ENCODE measurements at regions not wholly inside any gene's neighbourhood (a gene's known extent, or its start where the extent isn't known, plus 50 kb on each side); places are given as distances from the start of the nearest gene placed in this dataset.

GRCh38 chr10:78559661-78560340 lies 509.0 kb upstream of the ZMIZ1 start:
- Mint-ChIP-seq H3K27me3 (peaks cover 4% of the 10 kb centered on the region), H3K4me1 (no peaks in the 10 kb centered on the region), H3K36me3 (ENCODE audit: low read depth) (no peaks in the 10 kb centered on the region), H3K9me3 (no peaks in the 10 kb centered on the region), H3K4me3 (no peak overlapping the region), H3K27ac (no peak overlapping the region)
- no peak for ATAC-seq (replicated peaks)

DNA sequence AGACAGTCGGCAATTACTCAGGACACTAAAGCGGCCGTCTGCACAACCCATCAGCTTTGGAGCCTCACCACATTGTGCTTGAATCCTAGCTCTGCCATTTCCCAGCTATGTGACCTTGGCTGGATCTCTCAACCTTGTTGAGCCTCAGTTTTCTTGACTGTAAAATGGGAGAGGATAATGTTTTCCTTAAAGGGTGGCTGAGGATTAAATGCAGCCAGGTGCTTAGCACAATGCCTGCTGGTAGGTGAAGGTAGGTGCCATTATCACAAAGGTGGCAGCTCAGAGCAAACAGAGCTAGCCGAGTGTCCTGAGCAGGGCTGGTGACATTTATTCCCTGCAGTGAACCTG lies 508.5 kb upstream of the ZMIZ1 start:
- H3K9me3 Mint-ChIP-seq: no peaks in the 10 kb centered on the region
- peaks cover 7% of the 10 kb centered on the region for H3K27me3 Mint-ChIP-seq
- H3K27ac Mint-ChIP-seq: no peak overlapping the region
- no peaks in the 10 kb centered on the region for H3K36me3 Mint-ChIP-seq (ENCODE audit: low read depth)
- H3K4me3 Mint-ChIP-seq: no peak overlapping the region
- H3K4me1 Mint-ChIP-seq: no peaks in the 10 kb centered on the region
- ATAC-seq (replicated peaks): no peak

- Mint-ChIP-seq H3K27me3 (peaks cover 7% of the 10 kb centered on the region), H3K9me3 (no peaks in the 10 kb centered on the region), H3K27ac (no peak overlapping the region), H3K36me3 (ENCODE audit: low read depth) (no peaks in the 10 kb centered on the region), H3K4me3 (no peak overlapping the region), H3K4me1 (no peaks in the 10 kb centered on the region)
- ATAC-seq (replicated peaks): no peak
These were observed 505.5 kb upstream of the ZMIZ1 start for GRCh38 chr10:78563314-78563713.

GRCh38 chr10:78565841-78566240 lies 502.9 kb upstream of the ZMIZ1 start:
- no peak for ATAC-seq (replicated peaks)
- peaks cover 7% of the 10 kb centered on the region for H3K27me3 Mint-ChIP-seq
- no peak overlapping the region for H3K27ac Mint-ChIP-seq
- no peaks in the 10 kb centered on the region for H3K36me3 Mint-ChIP-seq (ENCODE audit: low read depth)
- no peaks in the 10 kb centered on the region for H3K9me3 Mint-ChIP-seq
- no peaks in the 10 kb centered on the region for H3K4me1 Mint-ChIP-seq
- H3K4me3 Mint-ChIP-seq: no peak overlapping the region

DNA sequence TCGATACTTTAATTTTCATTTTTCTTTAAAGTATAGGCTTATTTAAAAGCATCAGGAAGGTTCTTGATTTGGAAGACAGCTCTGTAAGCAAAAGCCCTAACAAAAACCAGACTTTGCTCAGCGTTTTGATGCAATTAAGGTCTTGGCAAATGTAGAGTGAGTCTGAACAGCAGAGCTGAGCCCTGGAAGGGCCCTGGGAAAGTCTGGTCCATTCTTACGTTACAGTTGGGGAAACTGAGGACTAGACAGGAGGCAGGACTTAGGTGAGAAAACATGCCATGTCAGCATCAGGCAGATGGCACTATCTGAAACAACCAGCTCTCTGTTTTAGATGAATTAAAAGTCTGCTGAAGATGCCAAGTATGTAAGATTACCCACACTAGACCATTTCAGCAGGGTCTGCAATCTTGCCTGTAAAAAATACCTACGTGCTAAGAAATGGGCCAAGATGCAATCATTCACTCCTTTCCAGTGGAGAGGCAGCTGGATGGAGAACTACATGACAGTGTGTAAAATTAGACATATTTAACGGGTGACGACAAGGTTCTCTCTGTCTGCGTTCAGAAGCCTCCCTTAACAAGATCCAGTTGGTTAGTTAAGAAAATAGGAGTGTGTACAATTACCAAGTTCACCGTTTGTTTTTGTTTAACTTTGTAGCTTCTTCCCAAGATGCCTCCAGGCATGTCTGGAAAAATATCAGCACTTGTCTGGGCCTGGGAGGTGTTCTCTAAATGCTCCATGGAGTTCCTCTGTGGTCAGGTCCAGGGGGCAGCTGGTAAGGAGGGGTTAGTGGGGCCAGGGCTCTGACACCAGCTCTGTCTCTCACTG lies 502.3 kb upstream of the ZMIZ1 start:
- no peak for ATAC-seq (replicated peaks)
- peaks cover 7% of the 10 kb centered on the region for H3K27me3 Mint-ChIP-seq
- H3K36me3 Mint-ChIP-seq (ENCODE audit: low read depth): no peaks in the 10 kb centered on the region
- no peaks in the 10 kb centered on the region for H3K4me1 Mint-ChIP-seq
- H3K27ac Mint-ChIP-seq: no peak overlapping the region
- H3K4me3 Mint-ChIP-seq: no peak overlapping the region
- H3K9me3 Mint-ChIP-seq: no peaks in the 10 kb centered on the region

DNA sequence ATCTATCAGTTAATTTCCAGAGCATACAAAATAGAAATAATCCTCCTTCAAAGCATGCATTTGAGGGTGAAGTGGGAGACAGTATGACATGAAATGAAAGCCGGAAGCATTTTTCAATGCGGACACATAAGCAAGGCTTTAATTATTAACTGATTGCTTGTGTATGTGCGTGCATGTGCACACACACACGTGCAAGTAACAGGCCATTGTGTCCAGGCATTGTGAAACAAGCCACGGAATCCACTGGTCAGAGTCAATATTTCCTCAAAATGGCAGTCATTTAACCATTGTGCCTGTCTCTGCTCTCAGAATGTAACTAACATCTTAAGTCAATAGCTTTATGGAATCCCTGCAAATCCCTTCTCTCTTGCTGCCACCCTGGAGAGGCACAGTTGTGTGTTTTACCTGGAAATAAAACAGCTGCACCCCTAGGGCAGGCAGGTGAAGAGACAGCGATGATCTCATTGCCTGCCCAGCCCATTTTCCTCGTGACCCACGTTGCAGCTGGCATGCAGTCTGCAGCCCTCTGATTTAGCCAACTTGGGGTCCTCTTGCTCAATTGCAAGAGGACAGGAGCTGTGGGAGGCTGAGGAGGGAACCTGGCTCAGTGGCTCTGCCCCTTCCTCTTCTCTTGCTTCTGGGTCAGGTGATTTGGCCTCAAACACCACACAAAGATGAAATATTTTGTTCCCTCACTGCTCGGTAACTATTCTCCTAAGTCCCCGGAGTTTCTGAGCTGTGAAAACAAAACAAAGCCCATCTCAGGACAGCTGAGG lies 500.9 kb upstream of the ZMIZ1 start:
- Mint-ChIP-seq H3K9me3 (no peaks in the 10 kb centered on the region), H3K4me1 (no peaks in the 10 kb centered on the region), H3K27ac (no peak overlapping the region), H3K4me3 (no peak overlapping the region), H3K36me3 (ENCODE audit: low read depth) (no peaks in the 10 kb centered on the region), H3K27me3 (peaks cover 5% of the 10 kb centered on the region)
- no peak for ATAC-seq (replicated peaks)

GRCh38 chr10:78568620-78569019 lies 500.1 kb upstream of the ZMIZ1 start:
- Mint-ChIP-seq H3K4me3 (no peak overlapping the region), H3K27me3 (peaks cover 6% of the 10 kb centered on the region), H3K9me3 (no peaks in the 10 kb centered on the region), H3K36me3 (ENCODE audit: low read depth) (no peaks in the 10 kb centered on the region), H3K27ac (peak overlapping the region; percentile 37), H3K4me1 (no peaks in the 10 kb centered on the region)
- ATAC-seq (replicated peaks): no peak

- Mint-ChIP-seq H3K4me1 (no peaks in the 10 kb centered on the region), H3K27ac (no peak overlapping the region), H3K4me3 (no peak overlapping the region), H3K27me3 (peaks cover 4% of the 10 kb centered on the region), H3K9me3 (no peaks in the 10 kb centered on the region), H3K36me3 (ENCODE audit: low read depth) (no peaks in the 10 kb centered on the region)
- ATAC-seq (replicated peaks): no peak
These were observed 498.0 kb upstream of the ZMIZ1 start for GRCh38 chr10:78570633-78571235.

DNA sequence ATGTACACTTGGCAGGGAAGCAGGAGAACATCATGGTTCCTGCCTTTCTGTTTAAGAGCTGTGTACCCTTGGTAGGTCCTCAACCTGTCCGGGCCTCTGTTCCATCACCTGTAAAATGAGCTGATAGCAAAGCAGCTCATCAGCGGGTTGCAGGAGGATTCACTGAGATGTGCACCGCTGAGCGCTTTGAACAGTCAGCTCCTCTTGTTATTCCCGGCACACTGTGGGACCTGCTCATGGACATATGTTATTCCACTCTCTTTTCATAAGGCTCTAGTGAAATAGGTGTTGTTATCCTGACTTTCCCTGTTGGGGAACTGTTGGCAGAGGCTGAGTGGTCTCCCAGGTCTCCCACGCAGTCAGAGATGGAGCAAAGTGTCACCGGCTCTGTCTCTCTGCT lies 497.5 kb upstream of the ZMIZ1 start:
- no peak for ATAC-seq (replicated peaks)
- H3K4me3 Mint-ChIP-seq: no peak overlapping the region
- no peaks in the 10 kb centered on the region for H3K4me1 Mint-ChIP-seq
- H3K27me3 Mint-ChIP-seq: peaks cover 4% of the 10 kb centered on the region
- H3K27ac Mint-ChIP-seq: no peak overlapping the region
- no peaks in the 10 kb centered on the region for H3K36me3 Mint-ChIP-seq (ENCODE audit: low read depth)
- H3K9me3 Mint-ChIP-seq: no peaks in the 10 kb centered on the region

- no peaks in the 10 kb centered on the region for H3K36me3 Mint-ChIP-seq (ENCODE audit: low read depth)
- H3K27me3 Mint-ChIP-seq: peaks cover 4% of the 10 kb centered on the region
- H3K4me3 Mint-ChIP-seq: no peak overlapping the region
- ATAC-seq (replicated peaks): no peak
- no peaks in the 10 kb centered on the region for H3K4me1 Mint-ChIP-seq
- no peak overlapping the region for H3K27ac Mint-ChIP-seq
- no peaks in the 10 kb centered on the region for H3K9me3 Mint-ChIP-seq
These were observed 496.9 kb upstream of the ZMIZ1 start for GRCh38 chr10:78571891-78572290.

DNA sequence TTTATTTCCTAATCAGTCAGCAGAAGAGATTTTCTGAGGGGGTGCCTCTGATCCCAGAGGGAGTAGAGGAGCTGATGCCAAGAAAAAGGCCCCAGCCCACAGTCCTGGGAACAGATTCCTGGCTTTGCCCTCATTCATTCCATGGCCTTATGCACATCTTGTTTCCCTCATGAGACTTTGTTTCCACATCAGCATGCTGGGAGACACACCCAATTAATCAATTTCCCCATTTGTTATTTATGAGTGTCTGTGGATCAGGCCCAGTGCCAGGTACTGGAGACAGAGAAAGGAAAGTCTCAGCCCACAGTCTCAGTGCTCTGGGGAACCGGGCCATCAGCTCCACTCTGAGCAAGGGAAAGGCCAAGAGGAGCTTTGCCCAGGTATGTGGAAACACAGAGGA lies 496.2 kb upstream of the ZMIZ1 start:
- Mint-ChIP-seq H3K4me3 (no peak overlapping the region), H3K4me1 (no peaks in the 10 kb centered on the region), H3K9me3 (no peaks in the 10 kb centered on the region), H3K27me3 (peaks cover 4% of the 10 kb centered on the region), H3K27ac (no peak overlapping the region), H3K36me3 (ENCODE audit: low read depth) (no peaks in the 10 kb centered on the region)
- no peak for ATAC-seq (replicated peaks)

GRCh38 chr10:78574547-78574946 lies 494.2 kb upstream of the ZMIZ1 start:
- Mint-ChIP-seq H3K27me3 (peaks cover 4% of the 10 kb centered on the region), H3K9me3 (no peaks in the 10 kb centered on the region), H3K4me3 (no peak overlapping the region), H3K27ac (no peak overlapping the region), H3K4me1 (peaks cover 7% of the 10 kb centered on the region), H3K36me3 (ENCODE audit: low read depth) (no peaks in the 10 kb centered on the region)
- ATAC-seq (replicated peaks): no peak

DNA sequence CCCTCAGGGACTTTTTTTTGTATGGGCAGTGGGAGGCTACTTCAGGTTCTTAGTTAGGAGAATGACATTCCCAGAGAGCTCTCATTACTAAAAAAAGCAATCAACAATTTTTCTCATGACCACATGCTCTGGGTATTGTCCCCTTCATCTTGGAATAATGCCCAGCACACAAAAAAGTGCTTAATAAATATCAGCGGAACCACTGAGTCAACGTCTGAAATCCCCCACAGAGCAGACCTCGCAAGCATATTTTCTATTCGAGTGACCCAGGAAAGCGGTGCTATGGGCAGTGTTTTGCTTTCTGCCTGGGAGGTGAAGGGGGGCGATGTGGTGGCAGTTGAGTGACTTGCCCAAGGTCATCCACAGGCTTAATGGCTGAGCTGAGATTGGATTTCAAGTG lies 493.4 kb upstream of the ZMIZ1 start:
- H3K4me1 Mint-ChIP-seq: peaks cover 7% of the 10 kb centered on the region
- no peak for ATAC-seq (replicated peaks)

GRCh38 chr10:78576276-78576675 lies 492.5 kb upstream of the ZMIZ1 start:
- Mint-ChIP-seq H3K9me3 (no peaks in the 10 kb centered on the region), H3K4me3 (no peak overlapping the region), H3K4me1 (peaks cover 7% of the 10 kb centered on the region), H3K27ac (no peak overlapping the region), H3K27me3 (peaks cover 4% of the 10 kb centered on the region), H3K36me3 (ENCODE audit: low read depth) (no peaks in the 10 kb centered on the region)
- no peak for ATAC-seq (replicated peaks)

More for the DNA sequence above, 493.4 kb upstream of the ZMIZ1 start:
- no peaks in the 10 kb centered on the region for H3K36me3 Mint-ChIP-seq (ENCODE audit: low read depth)
- H3K27me3 Mint-ChIP-seq: peaks cover 4% of the 10 kb centered on the region
- H3K27ac Mint-ChIP-seq: peak overlapping the region; percentile 23
- no peak overlapping the region for H3K4me3 Mint-ChIP-seq
- H3K9me3 Mint-ChIP-seq: no peaks in the 10 kb centered on the region

Data from activated T-helper 17 cell treated with anti-CD3 and anti-CD28 coated beads, Interleukin-2, amount 50 U/mL, for 72 hours (primary cell).